Right lobe of liver (tissue), 6 donors: ENCODE measurements at regions not wholly inside any gene's neighbourhood (a gene's known extent, or its start where the extent isn't known, plus 50 kb on each side); places are given as distances from the start of the nearest gene placed in this dataset.

Experiments used
- ATAC-seq, 4 donors: fragments of 200-7000 bp; cut with Tn5 transposase; one replicate each; pipeline ENCODE4 v1.9.1; 2020; ENCODE audit warnings: mild to moderate bottlenecking in 4 of 4, moderate library complexity in 4 of 4
- DNase-seq, 3 donors: peaks; one replicate each; pipeline ENCODE4 v3.0.0-alpha.2; 2020
- H3K27ac ChIP-seq, 3 donors: fragments of 200-600 bp; one replicate each; pipeline ENCODE4 v1.8.0; 2022
- H3K27me3 ChIP-seq, 2 donors: fragments of 200-600 bp; one replicate each; pipeline ENCODE4 v1.8.0; 2022
- H3K36me3 ChIP-seq, 4 donors: fragments of 200-600 bp; sonication (generic) in 1 of 4; one replicate each; pipeline versions ENCODE4 v1.5.1 to v1.8.0; 2017 to 2022; ENCODE audit warnings: control low read depth in 1 of 4
- H3K4me1 ChIP-seq, 4 donors: fragments of 200-600 bp; sonication (generic) in 1 of 4; one replicate each; pipeline versions ENCODE4 v1.5.1 to v1.8.0; 2017 to 2022; ENCODE audit warnings: control low read depth in 1 of 4
- H3K4me3 ChIP-seq, 3 donors: fragments of 200-600 bp; one replicate each; pipeline ENCODE4 v1.8.0; 2022
- H3K9me3 ChIP-seq, 4 donors: fragments of 200-600 bp; sonication (generic) in 1 of 4; one replicate each; pipeline versions ENCODE4 v1.5.1 to v1.8.0; 2017 to 2022; ENCODE audit warnings: control low read depth in 1 of 4
- CTCF ChIP-seq, 4 donors: fragments of 200-600 bp in 3 of 4; fragments of 450-650 bp in 1 of 4; IDR thresholded peaks; one replicate each; pipeline versions ENCODE4 v1.5.1 to v1.8.0; 2016 to 2022; ENCODE audit warnings: antibody characterized with exemption in 4 of 4, mild to moderate bottlenecking in 2 of 4
- POLR2A ChIP-seq: fragments of 450-650 bp; IDR thresholded peaks from one replicate; pipeline ENCODE4 v1.6.1; 2017; ENCODE audit warnings: antibody characterized with exemption, mild to moderate bottlenecking
- WGBS: methylation state at CpG from one replicate; pipeline ENCODE4 v1.1.6; 2018; ENCODE audit warnings: low coverage, low lambda C conversion rate; ENCODE audit not compliant: insufficient coverage; ENCODE audit errors: missing lambda C conversion rate; 5-methylcytosine and 5-hydroxymethylcytosine counted together
- intact Hi-C, 2 donors: fragments of 100-400 bp; cut with DNase I; formaldehyde crosslinking; loops; one replicate each; pipeline versions ENCODE4 v1.11.2 to v1.14.1; 2022
- donor health status: DM: no; HTN: yes; CAD: no.
- donor health status: DM: no; HTN: no; CAD: no.
- donor health status: DM: no; HTN: no; CAD: no.
- donor health status: DM: no; HTN: yes; CAD: no.
- donor health status: DM: no; HTN: yes; CAD: no.

GRCh38 chr2:7785700-7786099 is 868.5 kb downstream of the RNF144A start:
- no peak for DNase-seq
- Histone ChIP-seq H3K27me3 (no peaks in the 10 kb centered on the region), H3K4me1 (no peaks in the 10 kb centered on the region), H3K4me3 (no peak overlapping the region), H3K9me3 (no peaks in the 10 kb centered on the region), H3K36me3 (no peaks in the 10 kb centered on the region), H3K27ac (no peak overlapping the region)
- intact Hi-C loops = no loop called here
- ATAC-seq = no peak
- 70% methylated on average over 4 of the region's 4 CpGs for WGBS
- TF ChIP-seq POLR2A (no peak), CTCF (IDR thresholded peaks at IDR 0.05) (no peak)

GRCh38 chr2:7788736-7789135 is 871.5 kb downstream of the RNF144A start:
- H3K36me3 ChIP-seq = no peaks in the 10 kb centered on the region
- no peaks in the 10 kb centered on the region for H3K27me3 ChIP-seq
- no peak for TF ChIP-seq POLR2A
- no peak for TF ChIP-seq CTCF (IDR thresholded peaks at IDR 0.05)
- WGBS = 56% methylated on average over 8 of the region's 8 CpGs
- DNase-seq = no peak
- H3K27ac ChIP-seq = no peak overlapping the region
- peaks cover 0 to 14% (median 0%) of the 10 kb centered on the region in 4 donors for H3K4me1 ChIP-seq
- intact Hi-C loops = no loop called here
- H3K4me3 ChIP-seq = no peak overlapping the region
- no peak for ATAC-seq
- no peaks in the 10 kb centered on the region for H3K9me3 ChIP-seq

GRCh38 chr2:7792031-7792651 is 874.9 kb downstream of the RNF144A start:
- Histone ChIP-seq H3K36me3 (no peaks in the 10 kb centered on the region), H3K9me3 (no peaks in the 10 kb centered on the region), H3K4me3 (no peak overlapping the region), H3K27ac (peak overlapping the region in 1 of 3 donors; percentile 55), H3K4me1 (peaks cover 0 to 14% (median 0%) of the 10 kb centered on the region in 4 donors), H3K27me3 (no peaks in the 10 kb centered on the region)
- ATAC-seq (peak; percentile 97 to 99 (median 97)), DNase-seq (peak; percentile 83 to 90 (median 89))
- WGBS = 27% methylated on average over 3 of the region's 7 CpGs
- intact Hi-C loops = no loop called here
- TF ChIP-seq CTCF (IDR thresholded peaks at IDR 0.05) = peak in 1 of 4 donors; percentile 20
- TF ChIP-seq POLR2A = no peak

- DNase-seq (no peak), ATAC-seq (no peak)
- intact Hi-C loops = no loop called here
- no peak for TF ChIP-seq POLR2A
- no peak for TF ChIP-seq CTCF (IDR thresholded peaks at IDR 0.05)
- Histone ChIP-seq H3K27ac (no peak overlapping the region), H3K36me3 (no peaks in the 10 kb centered on the region), H3K4me1 (peaks cover 0 to 14% (median 0%) of the 10 kb centered on the region in 4 donors), H3K9me3 (no peaks in the 10 kb centered on the region), H3K4me3 (no peak overlapping the region), H3K27me3 (no peaks in the 10 kb centered on the region)
- WGBS = 66% methylated on average over 7 of the region's 7 CpGs
Observed at GRCh38 chr2:7795778-7796563, 878.8 kb downstream of the RNF144A start.
